SK-N-SH (cell line): ENCODE measurements at regions not wholly inside any gene's neighbourhood (a gene's known extent, or its start where the extent isn't known, plus 50 kb on each side); places are given as distances from the start of the nearest gene placed in this dataset.

Experiments
- CTCF ChIA-PET: fragments of 300-600, 350-600 bp; formaldehyde crosslinking; extraction: SDS; loops from one replicate; lab custom pipeline; 2021; lab: Yijun Ruan, JAX
- POLR2A ChIA-PET: fragments of 350-600 bp; sonication (Branson Sonifier 250); formaldehyde crosslinking; extraction: SDS; loops from one replicate; lab custom pipeline; 2020; ENCODE audit warnings: antibody characterized with exemption, inconsistent platforms; lab: Yijun Ruan, JAX
- DNase-seq: peaks from one replicate; pipeline ENCODE4 v3.0.0; 2012
- H2AFZ ChIP-seq: fragments of 200-600 bp; sonication (generic); 2 replicates; pipeline ENCODE4 v1.8.1; 2016; ENCODE audit warnings: antibody characterized with exemption, mild to moderate bottlenecking, low read depth
- H3F3A ChIP-seq: fragments of 200-600 bp; sonication (generic); replicated peaks from 2 replicates; pipeline ENCODE3; 2016; ENCODE audit warnings: antibody characterized with exemption, mild to moderate bottlenecking; ENCODE audit not compliant: insufficient read depth
- H3K27ac ChIP-seq, 2 experiments: fragments of 200-500 bp in 1 of 2; fragments of 200-600 bp in 1 of 2; sonication (Bioruptor generic) in 1 of 2; sonication (generic), shearing (Covaris generic) in 1 of 2; 2 replicates each; pipeline versions ENCODE4 v1.5.1 to v1.6.1; 2014 to 2016; ENCODE audit warnings: low read depth in 2 of 2, inconsistent platforms in 1 of 2, low read length in 1 of 2, mild to moderate bottlenecking in 1 of 2, mixed read lengths in 1 of 2
- H3K27me3 ChIP-seq: fragments of 200-600 bp; sonication (generic), shearing (Covaris generic); 2 replicates; pipeline ENCODE4 v1.6.1; 2016; ENCODE audit warnings: mixed run types; ENCODE audit not compliant: insufficient read depth
- H3K36me3 ChIP-seq, 2 experiments: fragments of 200-500 bp in 1 of 2; fragments of 200-600 bp in 1 of 2; sonication (Bioruptor generic) in 1 of 2; sonication (generic) in 1 of 2; replicated peaks in 1 of 2; 2 replicates each; pipeline versions ENCODE3 to v1.5.1; 2014 to 2016; ENCODE audit warnings: low read length in 1 of 2, mild to moderate bottlenecking in 1 of 2; ENCODE audit not compliant: insufficient read depth in 2 of 2, control insufficient read depth in 1 of 2
- H3K4me1 ChIP-seq, 2 experiments: fragments of 200-500 bp in 1 of 2; fragments of 200-600 bp in 1 of 2; sonication (Bioruptor generic) in 1 of 2; sonication (generic), shearing (Covaris generic) in 1 of 2; 2 replicates each; pipeline versions ENCODE4 v1.5.1 to v1.6.1; 2014 to 2016; ENCODE audit warnings: low read depth in 1 of 2, low read length in 1 of 2, mixed run types in 1 of 2; ENCODE audit not compliant: insufficient read depth in 2 of 2, control insufficient read depth in 1 of 2
- H3K4me2 ChIP-seq: fragments of 200-600 bp; sonication (generic), shearing (Covaris generic); 2 replicates; pipeline ENCODE4 v1.6.1; 2017; ENCODE audit warnings: mixed run types
- H3K4me3 ChIP-seq, 2 experiments: fragments of 200-500 bp in 1 of 2; fragments of 200-600 bp in 1 of 2; sonication (Bioruptor generic) in 1 of 2; sonication (generic), shearing (Covaris generic) in 1 of 2; 2 replicates each; pipeline versions ENCODE4 v1.5.1 to v1.8.1; 2014 to 2016; ENCODE audit warnings: low read depth in 2 of 2, inconsistent platforms in 1 of 2, low read length in 1 of 2, mild to moderate bottlenecking in 1 of 2, mixed read lengths in 1 of 2, moderate library complexity in 1 of 2
- H3K79me2 ChIP-seq: fragments of 200-600 bp; sonication (generic); 2 replicates; pipeline ENCODE4 v1.8.1; 2017; ENCODE audit warnings: mild to moderate bottlenecking; ENCODE audit not compliant: insufficient read depth
- H3K9ac ChIP-seq: fragments of 200-600 bp; sonication (generic); 2 replicates; pipeline ENCODE4 v1.6.1; 2017; ENCODE audit warnings: mixed run types
- H3K9me2 ChIP-seq: fragments of 200-600 bp; sonication (generic); 2 replicates; pipeline ENCODE4 v1.6.1; 2017; ENCODE audit warnings: mixed run types
- H3K9me3 ChIP-seq: fragments of 200-600 bp; sonication (generic); 2 replicates; pipeline ENCODE4 v1.6.1; 2017; ENCODE audit warnings: mixed run types, mild to moderate bottlenecking, moderate library complexity
- H4K20me1 ChIP-seq: fragments of 200-600 bp; sonication (generic); 2 replicates; pipeline ENCODE4 v1.6.1; 2017; ENCODE audit warnings: mild to moderate bottlenecking, mixed run types; ENCODE audit not compliant: insufficient read depth
- EZH2phosphoT487 ChIP-seq: fragments of 200-600 bp; sonication (generic); IDR thresholded peaks from 2 replicates; pipeline ENCODE4 v1.6.1; 2017; ENCODE audit warnings: low read depth, mixed run types, mild to moderate bottlenecking, antibody characterized with exemption, moderate library complexity, borderline replicate concordance
- FOXJ3 ChIP-seq: sonication (generic); formaldehyde crosslinking; IDR thresholded peaks from 2 replicates; pipeline ENCODE4 v1.5.1; 2020; ENCODE audit warnings: mild to moderate bottlenecking, missing genetic modification reagents
- FOXM1 ChIP-seq: IDR thresholded peaks from 2 replicates; pipeline ENCODE4 v1.4.0; 2012; ENCODE audit warnings: low read depth, mild to moderate bottlenecking
- JUND ChIP-seq: IDR thresholded peaks from 2 replicates; pipeline ENCODE4 v1.4.0; 2012
- MEF2A ChIP-seq: IDR thresholded peaks from 2 replicates; pipeline ENCODE4 v1.4.0; 2012; ENCODE audit warnings: low read depth, borderline replicate concordance
- MXI1 ChIP-seq: IDR thresholded peaks from 2 replicates; pipeline ENCODE4 v1.6.1; 2012; ENCODE audit warnings: mild to moderate bottlenecking, low read depth, low read length, improper control_type of control experiment
- NFIC ChIP-seq: IDR thresholded peaks from 2 replicates; pipeline ENCODE4 v1.4.0; 2012; ENCODE audit warnings: borderline replicate concordance
- NRF1 ChIP-seq: IDR thresholded peaks from 2 replicates; pipeline ENCODE4 v1.6.1; 2012; ENCODE audit warnings: low read depth, mild to moderate bottlenecking, low read length
- POLR2AphosphoS5 ChIP-seq: IDR thresholded peaks from 2 replicates; pipeline ENCODE4 v1.6.1; 2012; ENCODE audit warnings: low read depth, low read length
- RAD21 ChIP-seq: IDR thresholded peaks from 2 replicates; pipeline ENCODE4 v1.6.1; 2012; ENCODE audit warnings: mild to moderate bottlenecking, low read length
- REST ChIP-seq: IDR thresholded peaks from 2 replicates; pipeline ENCODE4 v1.6.1; 2012; ENCODE audit warnings: mild to moderate bottlenecking, low read depth, low read length, moderate library complexity
- SMC3 ChIP-seq: IDR thresholded peaks from 2 replicates; pipeline ENCODE4 v1.6.1; 2012; ENCODE audit warnings: low read depth, low read length, improper control_type of control experiment
- TCF12 ChIP-seq: IDR thresholded peaks from 2 replicates; pipeline ENCODE4 v1.4.0; 2012
- USF1 ChIP-seq: IDR thresholded peaks from 2 replicates; pipeline ENCODE4 v1.4.0; 2012; ENCODE audit warnings: low read depth, borderline replicate concordance
- YY1 ChIP-seq: IDR thresholded peaks from 2 replicates; pipeline ENCODE4 v1.4.0; 2012; ENCODE audit warnings: low read depth, mild to moderate bottlenecking
- ZBTB33 ChIP-seq: IDR thresholded peaks from 2 replicates; pipeline ENCODE4 v1.4.0; 2012; ENCODE audit warnings: low read depth, borderline replicate concordance
- WGBS: methylation state at CpG from one replicate; pipeline ENCODE4 v1.1.6; 2017; ENCODE audit warnings: low lambda C conversion rate; 5-methylcytosine and 5-hydroxymethylcytosine counted together
- TF ChIP-seq, protein P1 (sequence below): IDR thresholded peaks from 2 replicates; pipeline ENCODE4 v1.4.0; 2012; ENCODE audit warnings: low read depth

GRCh38 chr13:103277959-103278694 is 211.9 kb upstream of the SLC10A2 start:
- TF ChIP-seq NFIC (no peak), RAD21 (peak; percentile 35; the same call in 1 of the 2 replicates), JUND (no peak)
- TF ChIP-seq, protein P1, sequence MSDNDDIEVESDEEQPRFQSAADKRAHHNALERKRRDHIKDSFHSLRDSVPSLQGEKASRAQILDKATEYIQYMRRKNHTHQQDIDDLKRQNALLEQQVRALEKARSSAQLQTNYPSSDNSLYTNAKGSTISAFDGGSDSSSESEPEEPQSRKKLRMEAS: no peak
- no peak for DNase-seq
- Histone ChIP-seq H3K9me2 (no peaks in the 10 kb centered on the region), H2AFZ (no peak overlapping the region), H4K20me1 (no peaks in the 10 kb centered on the region), H3K4me2 (no peak overlapping the region), H3K9me3 (no peaks in the 10 kb centered on the region), H3K27me3 (no peaks in the 10 kb centered on the region), H3F3A (no peaks in the 10 kb centered on the region), H3K4me3 (no peak overlapping the region), H3K9ac (no peak overlapping the region), H3K79me2 (no peaks in the 10 kb centered on the region), H3K36me3 (no peaks in the 10 kb centered on the region), H3K27ac (no peak overlapping the region), H3K4me1 (peaks cover 0 to 17% of the 10 kb centered on the region in 2 experiments; a peak in 2 of 4 replicates)
- POLR2A ChIA-PET: no interaction called here
- CTCF ChIA-PET: interaction anchor here (0.8 to 1.2 kb wide), 4 partner anchors 59 to 813 kb away, joined by 3 to 5 read pairs (median 3); no protein-coding TSS in a partner anchor
- 35% methylated on average over 5 of the region's 5 CpGs for WGBS

DNA sequence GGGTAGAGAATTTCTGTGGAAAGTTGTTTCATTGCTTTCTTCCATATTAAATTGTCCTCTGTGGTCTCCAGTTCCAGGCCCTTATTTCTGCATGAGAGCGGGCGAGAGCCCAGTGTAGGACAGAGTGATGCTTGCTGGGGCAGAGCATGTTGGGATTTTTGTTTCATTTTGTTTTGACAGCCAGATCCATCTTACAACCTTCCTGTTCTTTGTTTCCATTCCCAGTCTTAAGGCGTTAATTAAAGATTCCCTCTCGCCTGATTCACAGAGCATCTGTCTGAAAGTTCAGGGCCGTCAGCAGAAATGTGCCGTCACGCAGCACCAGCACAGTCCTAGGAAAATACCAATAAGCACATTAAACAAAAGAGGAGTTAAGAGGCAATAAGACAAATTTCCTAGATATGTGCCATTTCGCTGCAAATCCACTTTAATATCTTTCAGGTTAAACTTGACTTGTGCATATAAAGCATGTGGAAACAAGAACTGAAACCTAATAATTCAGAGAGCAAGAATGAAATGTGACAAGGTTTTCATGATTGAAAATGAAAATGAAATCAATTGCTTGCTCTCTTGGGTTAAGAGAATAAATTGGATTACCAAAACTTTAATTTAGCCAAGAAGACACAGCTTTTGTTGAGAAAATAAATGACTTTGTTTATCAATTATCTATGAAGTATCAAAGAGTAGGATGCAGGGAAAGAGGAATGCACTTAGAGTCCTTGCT is 210.7 kb upstream of the SLC10A2 start:
- Histone ChIP-seq H3K9me2 (no peaks in the 10 kb centered on the region), H3K9ac (no peak overlapping the region), H3K4me3 (no peak overlapping the region; a peak in 1 of 4 replicates), H2AFZ (no peak overlapping the region), H3K9me3 (no peaks in the 10 kb centered on the region), H3K27ac (no peak overlapping the region; a peak in 1 of 4 replicates), H4K20me1 (no peaks in the 10 kb centered on the region), H3K4me2 (no peak overlapping the region), H3K36me3 (no peaks in the 10 kb centered on the region), H3K79me2 (no peaks in the 10 kb centered on the region), H3F3A (no peaks in the 10 kb centered on the region), H3K27me3 (no peaks in the 10 kb centered on the region), H3K4me1 (peaks cover 0 to 14% of the 10 kb centered on the region in 2 experiments; a peak in 2 of 4 replicates)
- WGBS: 53% methylated on average over 8 of the region's 8 CpGs
- POLR2A ChIA-PET: no interaction called here
- TF ChIP-seq NRF1 (no peak), POLR2AphosphoS5 (no peak), SMC3 (no peak), YY1 (no peak), EZH2phosphoT487 (no peak), MXI1 (no peak), TCF12 (no peak), ZBTB33 (no peak), USF1 (no peak), FOXM1 (no peak), FOXJ3 (CRISPR knock-in tag) (no peak), MEF2A (no peak), JUND (no peak), REST (no peak)
- TF ChIP-seq, protein P1: no peak
- DNase-seq: no peak
- CTCF ChIA-PET: interaction anchor here (0.9 kb wide), 1 partner anchor 21 kb away, joined by 3 read pairs; no protein-coding TSS in a partner anchor
